Neural cell (in vitro differentiated cells): ENCODE measurements at regions not wholly inside any gene's neighbourhood (a gene's known extent, or its start where the extent isn't known, plus 50 kb on each side); places are given as distances from the start of the nearest gene placed in this dataset.

Experiments
- H2AFZ ChIP-seq: fragments of 200-600, 300-800 bp; sonication (generic), shearing (Covaris generic); 2 replicates; pipeline ENCODE4 v1.6.0; 2014; ENCODE audit warnings: low read depth, mild to moderate bottlenecking, antibody characterized with exemption, low read length, moderate library complexity
- H3F3A ChIP-seq: fragments of 200-600 bp; shearing (Covaris generic); 2 replicates; pipeline ENCODE4 v1.6.1; 2016; ENCODE audit warnings: mild to moderate bottlenecking, moderate library complexity, mixed read lengths, antibody characterized with exemption, low read length; ENCODE audit not compliant: insufficient read depth, poor library complexity, severe bottlenecking
- H3K27ac ChIP-seq: fragments of 200-600, 300-800 bp; sonication (generic), shearing (Covaris generic); 2 replicates; pipeline ENCODE4 v1.5.1; 2014; ENCODE audit warnings: mild to moderate bottlenecking, low read length, moderate library complexity
- H3K27me3 ChIP-seq: fragments of 300-800, 200-600 bp; sonication (generic), shearing (Covaris generic); 2 replicates; pipeline ENCODE4 v1.6.0; 2014; ENCODE audit warnings: mild to moderate bottlenecking, low read depth, low read length, moderate library complexity; ENCODE audit not compliant: insufficient read depth
- H3K36me3 ChIP-seq: fragments of 300-800, 200-600 bp; sonication (generic), shearing (Covaris generic); 2 replicates; pipeline ENCODE4 v1.5.1; 2014; ENCODE audit warnings: mild to moderate bottlenecking, antibody characterized with exemption, low read length, moderate library complexity; ENCODE audit not compliant: insufficient read depth
- H3K4me2 ChIP-seq: fragments of 300-800, 200-600 bp; sonication (generic), shearing (Covaris generic); 2 replicates; pipeline ENCODE4 v1.6.0; 2014; ENCODE audit warnings: mild to moderate bottlenecking, low read length
- H3K4me3 ChIP-seq: fragments of 300-800, 200-600 bp; sonication (generic), shearing (Covaris generic); 2 replicates; pipeline ENCODE4 v1.5.1; 2014; ENCODE audit warnings: mild to moderate bottlenecking, low read length, moderate library complexity
- H3K79me2 ChIP-seq: fragments of 200-600 bp; shearing (Covaris generic); replicated peaks from 2 replicates; pipeline ENCODE4 v1.6.0; 2014; ENCODE audit warnings: mild to moderate bottlenecking, low read length, moderate library complexity; ENCODE audit not compliant: insufficient read depth
- H3K9ac ChIP-seq: fragments of 300-800, 200-600 bp; sonication (generic), shearing (Covaris generic); 2 replicates; pipeline ENCODE4 v1.6.1; 2016; ENCODE audit warnings: mild to moderate bottlenecking, low read length, mixed read lengths
- H3K9me2 ChIP-seq: fragments of 200-600 bp; shearing (Covaris generic); 2 replicates; pipeline ENCODE4 v1.6.1; 2016; ENCODE audit warnings: mild to moderate bottlenecking, low read length, mixed read lengths; ENCODE audit not compliant: insufficient read depth
- H3K9me3 ChIP-seq: fragments of 200-600, 300-800 bp; sonication (generic), shearing (Covaris generic); 2 replicates; pipeline ENCODE4 v1.6.1; 2016; ENCODE audit warnings: mild to moderate bottlenecking, mixed run types, low read length, moderate library complexity, mixed read lengths
- H4K20me1 ChIP-seq: fragments of 200-600 bp; shearing (Covaris generic); 2 replicates; pipeline ENCODE4 v1.6.1; 2016; ENCODE audit warnings: mild to moderate bottlenecking, mixed run types; ENCODE audit not compliant: insufficient read depth
- CTCF ChIP-seq: fragments of 450-650 bp; IDR thresholded peaks from 2 replicates; pipeline ENCODE4 v1.5.1; 2014; ENCODE audit warnings: antibody characterized with exemption, mild to moderate bottlenecking, moderate library complexity; ENCODE audit not compliant: poor library complexity, severe bottlenecking
- EP300 ChIP-seq: fragments of 450-650 bp; conservative IDR thresholded peaks from 2 replicates; pipeline ENCODE4 v1.6.1; 2014; ENCODE audit warnings: antibody characterized with exemption, mild to moderate bottlenecking, moderate library complexity; ENCODE audit not compliant: poor library complexity, severe bottlenecking
- EZH2 ChIP-seq: fragments of 200-600, 300-800 bp; shearing (Covaris generic), sonication (generic); IDR thresholded peaks from 2 replicates; pipeline ENCODE4 v1.6.1; 2014; ENCODE audit warnings: antibody characterized with exemption, low read length, borderline replicate concordance, mild to moderate bottlenecking; ENCODE audit not compliant: insufficient read depth, poor library complexity, severe bottlenecking
- MXI1 ChIP-seq: fragments of 450-650 bp; conservative IDR thresholded peaks from 2 replicates; pipeline ENCODE4 v1.6.1; 2014; ENCODE audit warnings: antibody characterized with exemption, mild to moderate bottlenecking; ENCODE audit not compliant: poor library complexity, severe bottlenecking
- POLR2AphosphoS5 ChIP-seq: IDR thresholded peaks from 2 replicates; pipeline ENCODE4 v1.6.1; 2012
- RAD21 ChIP-seq: fragments of 450-650 bp; conservative IDR thresholded peaks from 2 replicates; pipeline ENCODE4 v1.6.1; 2014; ENCODE audit warnings: antibody characterized with exemption, mild to moderate bottlenecking, moderate library complexity
- REST ChIP-seq: IDR thresholded peaks from 2 replicates; pipeline ENCODE4 v1.6.1; 2012; ENCODE audit warnings: borderline replicate concordance
- SMC3 ChIP-seq: fragments of 450-650 bp; conservative IDR thresholded peaks from 2 replicates; pipeline ENCODE4 v1.6.1; 2014; ENCODE audit warnings: antibody characterized with exemption, mild to moderate bottlenecking, moderate library complexity; ENCODE audit not compliant: poor library complexity
- TAF1 ChIP-seq: IDR thresholded peaks from 2 replicates; pipeline ENCODE4 v1.6.1; 2012; ENCODE audit warnings: low read depth

GRCh38 chr16:73793871-73794437 lies 502.7 kb upstream of the PSMD7 start (continued):
- no peak for TF ChIP-seq MXI1
- no peak for TF ChIP-seq RAD21
- no peak for TF ChIP-seq SMC3

- Histone ChIP-seq H3K27me3 (no peaks in the 10 kb centered on the region), H3K4me3 (no peak overlapping the region), H3K36me3 (no peaks in the 10 kb centered on the region), H3K9ac (peak overlapping the region; percentile 28), H3K4me2 (peak overlapping the region; percentile 17), H3K9me3 (no peaks in the 10 kb centered on the region), H3K9me2 (no peaks in the 10 kb centered on the region), H3K79me2 (no peaks in the 10 kb centered on the region), H3F3A (no peaks in the 10 kb centered on the region), H3K27ac (peak overlapping the region; percentile 63), H2AFZ (peak overlapping the region; percentile 53), H4K20me1 (no peaks in the 10 kb centered on the region)
- no peak for TF ChIP-seq TAF1
- no peak for TF ChIP-seq CTCF
- peak; percentile 51 for TF ChIP-seq POLR2AphosphoS5
These were observed 503.4 kb upstream of the PSMD7 start for GRCh38 chr16:73793260-73793659.

GRCh38 chr16:73792199-73793020 lies 504.2 kb upstream of the PSMD7 start:
- no peak for TF ChIP-seq SMC3
- no peak for TF ChIP-seq EZH2
- no peak for TF ChIP-seq MXI1
- no peak for TF ChIP-seq TAF1
- TF ChIP-seq REST = no peak
- no peak for TF ChIP-seq RAD21
- no peak for TF ChIP-seq POLR2AphosphoS5
- TF ChIP-seq CTCF = no peak
- no peak for TF ChIP-seq EP300
- H3K9me3 ChIP-seq = no peaks in the 10 kb centered on the region
- no peaks in the 10 kb centered on the region for H3K36me3 ChIP-seq
- H4K20me1 ChIP-seq = no peaks in the 10 kb centered on the region
- H3K79me2 ChIP-seq = no peaks in the 10 kb centered on the region
- no peaks in the 10 kb centered on the region for H3K9me2 ChIP-seq
- H3F3A ChIP-seq = no peaks in the 10 kb centered on the region
- H2AFZ ChIP-seq = peak overlapping the region; percentile 53
- no peak overlapping the region for H3K4me3 ChIP-seq
- peak overlapping the region; percentile 28 for H3K9ac ChIP-seq
- peak overlapping the region; percentile 17 for H3K4me2 ChIP-seq
- peak overlapping the region; percentile 63 for H3K27ac ChIP-seq
- no peaks in the 10 kb centered on the region for H3K27me3 ChIP-seq
